ENCODE measurements at regions not wholly inside any gene's neighbourhood (a gene's known extent, or its start where the extent isn't known, plus 50 kb on each side); places are given as distances from the start of the nearest gene placed in this dataset.

DNA sequence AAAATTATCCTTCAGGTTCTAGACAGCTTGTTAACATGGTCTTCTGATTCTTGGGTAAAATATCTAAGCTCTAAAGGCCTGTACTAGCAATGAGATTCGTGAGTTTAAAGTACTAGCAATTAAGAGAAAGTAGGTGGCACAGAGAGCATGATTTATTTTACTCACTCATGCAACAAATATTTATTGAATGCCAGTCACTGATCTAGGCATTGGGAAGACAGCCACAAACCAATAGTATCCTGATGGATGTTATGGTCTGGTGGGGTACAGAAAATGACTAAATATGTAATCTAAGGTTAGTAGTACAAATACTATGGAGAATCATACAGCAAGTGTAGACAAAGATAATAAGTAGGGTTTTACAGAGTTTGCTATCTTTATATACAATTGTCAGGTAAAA lies 751.3 kb downstream of the ZNF385D start:
- no peak overlapping the region for H2BK5ac ChIP-seq (ENCODE audit: low read depth, low read length)
- no peak overlapping the region for H2BK120ac ChIP-seq (replicated peaks; ENCODE audit: low read depth, low read length)
- H3K9me3 ChIP-seq (ENCODE audit: insufficient read depth in 2 of 2, low read depth in 1 of 2, low read length in 1 of 2) = no peaks in the 10 kb centered on the region
- no peak overlapping the region for H3K27ac ChIP-seq (ENCODE audit: low read depth, low read length)
- no peak overlapping the region for H2BK20ac ChIP-seq (ENCODE audit: low read length)
- H2AK5ac ChIP-seq (ENCODE audit: low read depth, low read length) = no peak overlapping the region
- H3K27me3 ChIP-seq (replicated peaks in 1 of 4; ENCODE audit: control insufficient read depth in 3 of 4, extremely low read depth in 1 of 4, insufficient read depth in 3 of 4, low read length in 3 of 4) = no peaks in the 10 kb centered on the region
- no peak overlapping the region for H2AFZ ChIP-seq (ENCODE audit: low read length)
- H3K4ac ChIP-seq (replicated peaks; ENCODE audit: insufficient read length, low read depth, low read length) = no peak overlapping the region
- no peak overlapping the region for H4K8ac ChIP-seq (ENCODE audit: extremely low read depth, insufficient read depth, low read length)
- no peak overlapping the region for H3K9ac ChIP-seq (replicated peaks in 1 of 4; ENCODE audit: extremely low read depth in 1 of 4, low read depth in 3 of 4, low read length in 3 of 4)
- no peaks in the 10 kb centered on the region for H3K23me2 ChIP-seq (ENCODE audit: low read depth, low read length)
- FAIRE-seq (no peak), DNase-seq (ENCODE audit: low read depth in 1 of 2, low spot score in 2 of 2) (no peak)
- H3K14ac ChIP-seq (ENCODE audit: insufficient read length) = no peak overlapping the region
- no peak overlapping the region for H3K4me2 ChIP-seq (ENCODE audit: insufficient read depth in 1 of 2, low read depth in 2 of 2, low read length in 2 of 2)
- no peaks in the 10 kb centered on the region for H3K79me2 ChIP-seq (ENCODE audit: control insufficient read depth in 1 of 2, insufficient read depth in 2 of 2, low read length in 2 of 2)
- no peak overlapping the region for H4K91ac ChIP-seq (replicated peaks; ENCODE audit: insufficient read length, low read length)
- H3K36me3 ChIP-seq (ENCODE audit: control insufficient read depth in 2 of 4, insufficient read depth in 4 of 4, low read length in 3 of 4) = no peaks in the 10 kb centered on the region
- WGBS, 2 experiments (ENCODE audit: extremely low coverage in 1 of 2, insufficient coverage in 1 of 2, insufficient read length in 1 of 2, insufficient replicate concordance in 2 of 2, low coverage in 1 of 2, low lambda C conversion rate in 2 of 2, missing lambda C conversion rate in 1 of 2) = 100% methylated on average over 1 of the region's 1 CpG; no CpG with 5 or more reads in 1 of the 2 experiments
- no peaks in the 10 kb centered on the region for H4K20me1 ChIP-seq (replicated peaks in 1 of 2; ENCODE audit: control insufficient read depth in 1 of 2, insufficient read depth in 2 of 2, low read length in 2 of 2)
- no peak overlapping the region for H3K56ac ChIP-seq (replicated peaks; ENCODE audit: insufficient read length, low read depth, low read length)
- H2BK12ac ChIP-seq (ENCODE audit: low read depth, low read length) = no peak overlapping the region
- H3K4me3 ChIP-seq (ENCODE audit: extremely low read depth in 1 of 4, insufficient read depth in 2 of 4, low read depth in 3 of 4, low read length in 4 of 4) = no peak overlapping the region
- ChIA-PET POLR2A (ENCODE audit: partially characterized antibody) (no interaction called here), CTCF (ENCODE audit: partially characterized antibody) (interaction anchor here (1.3 kb wide), 1 partner anchor 18 kb away, joined by 7 read pairs; no protein-coding TSS in a partner anchor)
- no peaks in the 10 kb centered on the region for H3K79me1 ChIP-seq (ENCODE audit: low read depth, low read length)
- H3K4me1 ChIP-seq (replicated peaks in 1 of 4; ENCODE audit: control insufficient read depth in 3 of 4, insufficient read depth in 4 of 4, low read length in 3 of 4) = peaks cover 0 to 3% (median 1%) of the 10 kb centered on the region in 4 experiments; a peak in 2 of 7 replicates
- H4K5ac ChIP-seq (ENCODE audit: insufficient read length, low read depth, low read length) = no peak overlapping the region
- no peak overlapping the region for H3K23ac ChIP-seq (ENCODE audit: insufficient read length)
- no peak overlapping the region for H3K18ac ChIP-seq (ENCODE audit: extremely low read depth, low read length)
- no peak overlapping the region for H2BK15ac ChIP-seq (ENCODE audit: low read length)
- TF ChIP-seq, protein P1, sequence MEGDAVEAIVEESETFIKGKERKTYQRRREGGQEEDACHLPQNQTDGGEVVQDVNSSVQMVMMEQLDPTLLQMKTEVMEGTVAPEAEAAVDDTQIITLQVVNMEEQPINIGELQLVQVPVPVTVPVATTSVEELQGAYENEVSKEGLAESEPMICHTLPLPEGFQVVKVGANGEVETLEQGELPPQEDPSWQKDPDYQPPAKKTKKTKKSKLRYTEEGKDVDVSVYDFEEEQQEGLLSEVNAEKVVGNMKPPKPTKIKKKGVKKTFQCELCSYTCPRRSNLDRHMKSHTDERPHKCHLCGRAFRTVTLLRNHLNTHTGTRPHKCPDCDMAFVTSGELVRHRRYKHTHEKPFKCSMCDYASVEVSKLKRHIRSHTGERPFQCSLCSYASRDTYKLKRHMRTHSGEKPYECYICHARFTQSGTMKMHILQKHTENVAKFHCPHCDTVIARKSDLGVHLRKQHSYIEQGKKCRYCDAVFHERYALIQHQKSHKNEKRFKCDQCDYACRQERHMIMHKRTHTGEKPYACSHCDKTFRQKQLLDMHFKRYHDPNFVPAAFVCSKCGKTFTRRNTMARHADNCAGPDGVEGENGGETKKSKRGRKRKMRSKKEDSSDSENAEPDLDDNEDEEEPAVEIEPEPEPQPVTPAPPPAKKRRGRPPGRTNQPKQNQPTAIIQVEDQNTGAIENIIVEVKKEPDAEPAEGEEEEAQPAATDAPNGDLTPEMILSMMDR (IDR thresholded peaks at IDR 0.05; ENCODE audit: control extremely low read depth in 1 of 3, insufficient read depth in 1 of 3, low read depth in 1 of 3, low read length in 3 of 3) = no peak
- TF ChIP-seq RXRA (IDR thresholded peaks at IDR 0.05; ENCODE audit: insufficient read depth, low read depth, low read length) (no peak), NANOG (IDR thresholded peaks at IDR 0.05; ENCODE audit: insufficient read depth, low read depth, low read length, poor library complexity, severe bottlenecking) (no peak), SIN3A (conservative IDR thresholded peaks at IDR 0.05 in 1 of 2, IDR thresholded peaks at IDR 0.05 in 1 of 2; ENCODE audit: low read depth in 1 of 2, low read length in 2 of 2) (no peak), TAF7 (optimal IDR thresholded peaks at IDR 0.05; ENCODE audit: borderline replicate concordance, low read depth, low read length) (no peak), SAP30 (IDR thresholded peaks at IDR 0.05; ENCODE audit: insufficient read depth, insufficient replicate concordance, low read length) (no peak), JUN (IDR thresholded peaks at IDR 0.05; ENCODE audit: low read depth, low read length) (no peak), TEAD4 (IDR thresholded peaks at IDR 0.05; ENCODE audit: low read depth, low read length) (no peak), GTF2F1 (IDR thresholded peaks at IDR 0.05; ENCODE audit: borderline replicate concordance, low read depth, low read length) (no peak), KDM1A (IDR thresholded peaks at IDR 0.05; ENCODE audit: borderline replicate concordance, low read length) (no peak), SUZ12 (IDR thresholded peaks at IDR 0.05; ENCODE audit: low read length) (no peak)
